Progenitor cell of endocrine pancreas (in vitro differentiated cells): ENCODE measurements at regions not wholly inside any gene's neighbourhood (a gene's known extent, or its start where the extent isn't known, plus 50 kb on each side); places are given as distances from the start of the nearest gene placed in this dataset.

ENCODE experiments used
- DNase-seq: peaks from one replicate; pipeline ENCODE4 v3.0.0; 2021; ENCODE audit warnings: low spot score; ENCODE audit not compliant: unreplicated experiment
- H3K27ac Mint-ChIP-seq: 2 replicates; pipeline ENCODE4 v1.8.0; 2021; ENCODE audit warnings: mild to moderate bottlenecking, moderate library complexity, mixed read lengths
- H3K27me3 Mint-ChIP-seq: 2 replicates; pipeline ENCODE4 v1.8.0; 2021; ENCODE audit warnings: mixed read lengths
- H3K36me3 Mint-ChIP-seq: 2 replicates; pipeline ENCODE4 v1.8.0; 2022; ENCODE audit warnings: mixed read lengths; ENCODE audit not compliant: insufficient read depth
- H3K4me1 Mint-ChIP-seq: 2 replicates; pipeline ENCODE4 v1.8.0; 2021; ENCODE audit warnings: low read depth, mixed read lengths
- H3K4me3 Mint-ChIP-seq: 2 replicates; pipeline ENCODE4 v1.8.0; 2021; ENCODE audit warnings: low read depth, mild to moderate bottlenecking, moderate library complexity, mixed read lengths
- H3K9me3 Mint-ChIP-seq: 2 replicates; pipeline ENCODE4 v1.8.0; 2021; ENCODE audit warnings: low read depth, mixed read lengths
- CTCF ChIP-seq: fragments of 200-600 bp; sonication (generic); IDR thresholded peaks from one replicate; pipeline ENCODE4 v1.5.0; 2021; ENCODE audit warnings: antibody characterized with exemption, mild to moderate bottlenecking; ENCODE audit not compliant: unreplicated experiment

DNA sequence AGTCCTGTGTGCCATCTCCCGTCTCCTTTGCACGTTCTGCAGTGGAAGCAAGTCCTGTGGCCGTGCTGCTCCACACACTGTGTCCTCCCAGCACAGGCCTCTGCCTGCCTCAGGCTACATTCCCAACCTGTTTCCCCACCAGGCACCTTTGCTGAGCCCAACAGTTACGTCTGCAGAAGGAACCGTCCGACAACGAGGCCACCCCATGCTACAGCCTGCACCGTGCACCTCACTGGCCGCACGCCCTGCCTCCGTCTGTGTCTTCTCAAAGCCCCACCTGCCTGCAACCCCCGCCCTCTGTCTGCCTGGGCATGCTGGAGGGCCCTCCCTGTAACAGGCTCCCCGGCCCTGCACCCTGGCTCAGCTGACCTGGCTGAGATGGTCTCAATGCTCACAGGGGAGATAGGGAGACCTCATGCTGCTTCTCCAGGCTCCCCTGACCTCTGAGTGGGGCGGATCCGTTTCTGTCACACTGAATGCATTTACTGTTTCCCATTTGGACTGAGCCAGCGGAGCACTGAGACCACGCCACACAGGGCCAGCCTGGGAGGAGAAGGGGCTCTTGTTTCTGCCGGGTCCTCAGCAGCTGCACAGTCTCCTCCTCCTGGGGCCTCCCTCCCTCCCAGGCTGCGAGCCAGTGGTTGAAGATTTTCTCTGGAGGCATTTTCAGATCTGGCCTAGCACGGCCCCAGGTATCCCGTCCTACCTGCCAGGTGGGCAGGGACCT, 109.1 kb upstream of the OTOS start:
- H3K36me3 Mint-ChIP-seq = no peaks in the 10 kb centered on the region

GRCh38 chr2:240250150-240250984, 109.9 kb upstream of the OTOS start:
- Mint-ChIP-seq H3K9me3 (no peaks in the 10 kb centered on the region), H3K27me3 (peaks cover 4% of the 10 kb centered on the region), H3K27ac (peak overlapping the region; percentile 87), H3K4me1 (peaks cover 6% of the 10 kb centered on the region), H3K4me3 (no peak overlapping the region), H3K36me3 (no peaks in the 10 kb centered on the region)
- DNase-seq = no peak
- no peak for TF ChIP-seq CTCF

More for the DNA sequence above, 109.1 kb upstream of the OTOS start:
- Mint-ChIP-seq H3K4me3 (no peak overlapping the region), H3K27ac (peak overlapping the region; percentile 87), H3K4me1 (peaks cover 3% of the 10 kb centered on the region), H3K9me3 (no peaks in the 10 kb centered on the region), H3K27me3 (peaks cover 4% of the 10 kb centered on the region)
- no peak for TF ChIP-seq CTCF
- DNase-seq = peak; percentile 8

GRCh38 chr2:240250985-240251847, 110.8 kb upstream of the OTOS start:
- peaks cover 13% of the 10 kb centered on the region for H3K4me1 Mint-ChIP-seq
- no peaks in the 10 kb centered on the region for H3K36me3 Mint-ChIP-seq
- no peak overlapping the region for H3K27ac Mint-ChIP-seq
- no peak overlapping the region for H3K4me3 Mint-ChIP-seq
- no peaks in the 10 kb centered on the region for H3K9me3 Mint-ChIP-seq
- DNase-seq = peak; percentile 9
- H3K27me3 Mint-ChIP-seq = peaks cover 4% of the 10 kb centered on the region
- no peak for TF ChIP-seq CTCF

DNA sequence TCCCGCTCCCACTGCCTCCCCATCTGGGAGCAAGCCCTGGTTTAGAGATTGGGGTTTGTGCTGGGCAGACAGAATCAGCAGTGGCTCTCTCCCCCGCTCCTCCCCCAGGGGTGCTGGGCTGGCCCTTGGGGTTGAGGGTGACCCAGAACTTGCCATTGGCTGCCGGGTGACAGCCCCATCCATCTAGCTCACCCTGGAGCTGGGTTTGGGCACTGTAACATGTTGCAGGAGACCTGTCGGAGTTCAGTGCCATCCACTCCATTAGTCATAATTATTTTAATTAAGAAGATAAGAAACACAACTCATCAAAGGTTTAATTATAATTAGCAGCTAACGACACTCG, 111.4 kb upstream of the OTOS start:
- no peak for DNase-seq
- Mint-ChIP-seq H3K27me3 (peaks cover 4% of the 10 kb centered on the region), H3K36me3 (no peaks in the 10 kb centered on the region), H3K9me3 (no peaks in the 10 kb centered on the region), H3K27ac (no peak overlapping the region), H3K4me1 (peaks cover 16% of the 10 kb centered on the region), H3K4me3 (no peak overlapping the region)
- no peak for TF ChIP-seq CTCF
